NB4 (cell line): ENCODE measurements at regions not wholly inside any gene's neighbourhood (a gene's known extent, or its start where the extent isn't known, plus 50 kb on each side); places are given as distances from the start of the nearest gene placed in this dataset.

Experiments used
- DNase-seq: peaks from one replicate; pipeline ENCODE4 v3.0.0; 2010; ENCODE audit warnings: low read depth
- H3K4me3 ChIP-seq: one replicate; pipeline ENCODE4 v1.5.1; 2011; ENCODE audit warnings: mild to moderate bottlenecking, low read depth, low read length, moderate library complexity
- CTCF ChIP-seq: IDR thresholded peaks from one replicate; pipeline ENCODE4 v1.5.1; 2012; ENCODE audit warnings: low read depth, low read length
- MAX ChIP-seq: IDR thresholded peaks from 2 replicates; pipeline ENCODE4 v1.6.1; 2011; ENCODE audit warnings: low read depth, low read length
- MYC ChIP-seq: IDR thresholded peaks from 2 replicates; pipeline ENCODE4 v1.6.1; 2011; ENCODE audit warnings: low read depth, low read length
- POLR2A ChIP-seq: IDR thresholded peaks from 2 replicates; pipeline ENCODE4 v1.6.1; 2011; ENCODE audit warnings: mild to moderate bottlenecking; ENCODE audit not compliant: insufficient read length; ENCODE audit errors: extremely low read depth

DNA sequence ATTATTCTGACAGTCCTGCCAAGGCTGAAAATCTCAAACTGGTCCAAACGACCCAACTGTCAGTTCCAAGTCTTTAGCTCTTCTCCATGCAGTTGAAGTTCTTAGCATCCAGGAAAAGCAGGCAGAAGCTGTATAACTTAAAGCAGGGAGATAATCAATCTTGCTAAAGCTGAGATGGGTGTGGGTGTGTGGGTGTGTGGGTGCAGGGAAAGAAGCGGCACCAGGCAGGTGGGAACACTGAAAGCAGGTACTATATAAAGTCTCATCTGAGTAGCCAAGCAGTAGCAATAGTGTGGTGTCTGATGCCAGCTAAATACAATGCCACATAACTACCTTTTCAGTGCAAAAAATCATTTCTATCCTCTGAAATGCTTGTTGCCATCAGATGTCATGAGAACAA, 69.7 kb upstream of the EGFL6 start:
- TF ChIP-seq POLR2A (no peak), CTCF (no peak), MAX (no peak), MYC (no peak)
- DNase-seq, result no peak
- no peak overlapping the region for H3K4me3 ChIP-seq

DNA sequence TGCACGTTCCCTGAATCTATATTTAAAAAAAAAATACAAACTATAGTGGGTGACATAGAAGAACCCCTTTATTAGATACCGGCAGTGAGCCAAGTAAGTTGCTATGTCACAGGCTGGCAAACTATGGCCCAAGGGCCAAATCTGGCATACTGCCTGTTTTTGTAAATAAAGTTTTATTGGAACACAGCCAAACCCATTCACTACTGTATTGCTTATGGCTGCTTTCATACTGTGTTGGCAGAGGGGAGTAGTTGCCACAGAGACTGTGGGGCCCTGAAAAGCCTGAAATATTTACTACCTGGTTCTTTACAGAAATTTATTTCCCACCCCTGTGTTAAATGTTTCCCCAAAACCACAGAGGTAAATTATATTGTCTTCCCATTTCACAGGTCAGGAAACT, 71.2 kb upstream of the EGFL6 start:
- TF ChIP-seq MYC, result no peak
- TF ChIP-seq MAX, result no peak
- TF ChIP-seq POLR2A, result no peak
- DNase-seq, result no peak
- no peak overlapping the region for H3K4me3 ChIP-seq

- no peak overlapping the region for H3K4me3 ChIP-seq
- TF ChIP-seq CTCF (no peak), MAX (no peak), MYC (no peak), POLR2A (no peak)
- DNase-seq, result no peak
Measured at GRCh38 chrX:13495232-13495631, 74.2 kb upstream of the EGFL6 start.

GRCh38 chrX:13494562-13494961, 74.8 kb upstream of the EGFL6 start:
- TF ChIP-seq MAX (no peak), CTCF (no peak)
- no peak overlapping the region for H3K4me3 ChIP-seq

DNA sequence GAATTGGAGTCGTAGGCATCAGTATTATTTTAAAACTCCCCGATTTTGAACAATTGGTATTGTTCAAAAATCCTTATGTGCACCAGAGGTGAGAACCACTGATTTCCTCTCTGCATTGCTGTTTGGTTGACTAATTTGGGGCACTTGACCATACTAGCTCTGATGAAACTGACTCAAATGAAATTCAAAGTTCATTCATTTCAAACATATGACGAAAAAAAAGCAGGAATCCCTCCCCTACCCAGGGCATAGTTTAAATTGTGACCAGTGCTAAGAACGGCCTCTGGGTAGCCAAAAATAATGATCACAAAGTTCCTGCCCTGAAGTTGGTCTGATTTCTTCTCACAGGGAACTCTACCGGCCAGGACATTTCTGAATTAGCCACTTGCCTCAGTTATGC, 75.7 kb upstream of the EGFL6 start:
- H3K4me3 ChIP-seq, result no peak overlapping the region
- no peak for TF ChIP-seq POLR2A
- no peak for TF ChIP-seq CTCF
- no peak for TF ChIP-seq MYC
- TF ChIP-seq MAX, result no peak
- no peak for DNase-seq

More at GRCh38 chrX:13494562-13494961, 74.8 kb upstream of the EGFL6 start:
- peak; percentile 16 for DNase-seq

DNA sequence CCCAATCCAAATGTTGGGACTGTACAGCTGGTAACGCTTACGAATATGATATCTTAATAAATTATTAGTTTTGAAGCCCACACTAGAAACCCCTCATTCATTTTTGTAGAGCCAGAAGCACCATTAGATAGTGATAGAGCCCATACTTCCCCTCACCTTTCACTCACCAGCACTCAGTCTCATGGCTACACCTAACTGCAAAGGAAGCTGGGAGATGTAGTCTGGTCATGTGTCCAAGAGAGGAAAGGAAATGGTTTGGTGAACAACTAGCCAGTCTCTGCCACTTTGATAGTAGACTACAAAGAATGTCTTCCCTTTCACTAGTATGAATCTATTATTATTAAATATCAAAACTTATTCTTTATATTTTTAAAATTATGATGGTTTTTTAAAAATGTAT, 77.1 kb upstream of the EGFL6 start:
- no peak overlapping the region for H3K4me3 ChIP-seq
- DNase-seq, result no peak
- TF ChIP-seq MYC (no peak), MAX (no peak), POLR2A (no peak), CTCF (no peak)
